Thymus (tissue), 11 donors: ENCODE measurements at regions not wholly inside any gene's neighbourhood (a gene's known extent, or its start where the extent isn't known, plus 50 kb on each side); places are given as distances from the start of the nearest gene placed in this dataset.
"Not testable (repeated sequence)": the region's sequence is repeated elsewhere in the genome, so short reads cannot be mapped to it uniquely, and the experiment has no call there.

Source experiments
- DNase-seq, 9 donors: peaks; one replicate each; pipeline ENCODE4 v3.0.0-alpha.2; 2013; ENCODE audit warnings: low spot score in 9 of 9, low read depth in 6 of 9, missing footprints in 1 of 9
- H3K27ac ChIP-seq, 2 donors: one replicate each; pipeline ENCODE4 v1.5.1; 2013; ENCODE audit warnings: control low read depth in 1 of 2, low read depth in 1 of 2, low read length in 1 of 2, mild to moderate bottlenecking in 1 of 2, moderate library complexity in 1 of 2
- H3K27me3 ChIP-seq, 2 donors: one replicate each; pipeline ENCODE4 v1.5.1; 2013; ENCODE audit warnings: low read length in 1 of 2; ENCODE audit not compliant: control insufficient read depth in 2 of 2, insufficient read depth in 1 of 2
- H3K36me3 ChIP-seq, 2 donors: one replicate each; pipeline ENCODE4 v1.5.1; 2013; ENCODE audit warnings: low read length in 1 of 2, mild to moderate bottlenecking in 1 of 2, moderate library complexity in 1 of 2; ENCODE audit not compliant: control insufficient read depth in 2 of 2, insufficient read depth in 2 of 2
- H3K4me1 ChIP-seq, 2 donors: one replicate each; pipeline ENCODE4 v1.5.1; 2013; ENCODE audit warnings: low read length in 2 of 2; ENCODE audit not compliant: control insufficient read depth in 2 of 2, insufficient read depth in 2 of 2
- H3K4me3 ChIP-seq, 2 donors: one replicate each; pipeline ENCODE4 v1.5.1; 2013; ENCODE audit warnings: low read length in 2 of 2, control low read depth in 1 of 2, mild to moderate bottlenecking in 1 of 2
- H3K9me3 ChIP-seq, 2 donors: one replicate each; pipeline ENCODE4 v1.5.1; 2013; ENCODE audit warnings: low read length in 1 of 2, mild to moderate bottlenecking in 1 of 2; ENCODE audit not compliant: control insufficient read depth in 2 of 2, insufficient read depth in 1 of 2
- WGBS: extraction: QIAGEN DNeasy Blood & Tissue Kit; methylation state at CpG from one replicate; pipeline ENCODE4 v1.1.7; 2013; 5-methylcytosine and 5-hydroxymethylcytosine counted together
- donor health status: healthy.

DNA sequence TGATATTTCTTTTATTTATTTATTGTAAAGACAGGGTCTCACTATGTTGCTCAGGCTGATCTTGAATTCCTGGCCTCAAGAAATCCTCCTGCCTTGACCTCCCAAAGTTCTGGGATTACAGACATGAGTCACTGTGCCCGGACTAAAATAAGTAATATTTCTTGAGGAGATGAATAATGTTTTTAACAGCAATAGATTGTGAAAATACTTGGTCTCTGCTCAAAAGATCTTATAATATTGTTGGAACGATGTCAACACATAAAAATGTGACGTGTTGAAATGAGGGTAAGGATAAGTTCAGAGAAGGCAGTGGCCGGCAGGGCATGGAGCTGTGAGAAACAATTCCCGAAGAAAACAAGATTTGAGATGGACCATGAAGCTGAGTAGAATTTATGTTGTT lies 178.7 kb downstream of the GJA1 start:
- Histone ChIP-seq H3K36me3 (no peaks in the 10 kb centered on the region), H3K4me3 (no peak overlapping the region), H3K4me1 (no peaks in the 10 kb centered on the region), H3K27ac (no peak overlapping the region), H3K27me3 (no peaks in the 10 kb centered on the region), H3K9me3 (no peaks in the 10 kb centered on the region)
- DNase-seq: no peak
- 96% methylated on average over 5 of the region's 5 CpGs for WGBS

GRCh38 chr6:121615493-121615892 lies 180.0 kb downstream of the GJA1 start:
- H3K9me3 ChIP-seq: no peaks in the 10 kb centered on the region
- no peak overlapping the region for H3K27ac ChIP-seq
- H3K36me3 ChIP-seq: no peaks in the 10 kb centered on the region
- DNase-seq: no peak
- WGBS: 80% methylated on average over 3 of the region's 3 CpGs
- no peak overlapping the region for H3K4me3 ChIP-seq
- no peaks in the 10 kb centered on the region for H3K4me1 ChIP-seq
- H3K27me3 ChIP-seq: no peaks in the 10 kb centered on the region

DNA sequence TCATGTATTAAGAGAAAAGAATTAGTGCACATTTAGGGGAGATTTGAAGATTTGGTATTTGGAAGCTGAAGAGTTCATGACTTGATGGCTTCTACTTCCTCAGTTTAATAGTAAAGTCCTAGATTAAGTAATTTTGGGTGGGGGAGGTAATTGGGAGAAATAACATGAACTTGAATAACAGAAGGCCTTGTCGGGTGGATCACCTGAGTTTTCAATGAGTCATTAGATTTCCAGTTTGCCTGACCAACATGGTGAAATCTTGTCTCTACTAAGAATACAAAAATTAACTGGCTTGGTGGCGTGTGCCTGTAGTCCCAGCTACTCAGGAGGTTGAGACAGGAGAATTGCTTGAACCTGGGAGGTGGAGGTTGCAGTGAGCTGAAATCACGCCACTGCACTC lies 181.0 kb downstream of the GJA1 start:
- H3K27ac ChIP-seq: no peak overlapping the region
- no peaks in the 10 kb centered on the region for H3K36me3 ChIP-seq
- no peaks in the 10 kb centered on the region for H3K27me3 ChIP-seq
- DNase-seq: no peak
- 95% methylated on average over 3 of the region's 3 CpGs for WGBS
- H3K4me3 ChIP-seq: no peak overlapping the region
- no peaks in the 10 kb centered on the region for H3K9me3 ChIP-seq
- no peaks in the 10 kb centered on the region for H3K4me1 ChIP-seq

GRCh38 chr6:121617388-121617787 lies 181.9 kb downstream of the GJA1 start:
- H3K4me1 ChIP-seq: no peaks in the 10 kb centered on the region
- H3K27me3 ChIP-seq: no peaks in the 10 kb centered on the region
- H3K9me3 ChIP-seq: no peaks in the 10 kb centered on the region

DNA sequence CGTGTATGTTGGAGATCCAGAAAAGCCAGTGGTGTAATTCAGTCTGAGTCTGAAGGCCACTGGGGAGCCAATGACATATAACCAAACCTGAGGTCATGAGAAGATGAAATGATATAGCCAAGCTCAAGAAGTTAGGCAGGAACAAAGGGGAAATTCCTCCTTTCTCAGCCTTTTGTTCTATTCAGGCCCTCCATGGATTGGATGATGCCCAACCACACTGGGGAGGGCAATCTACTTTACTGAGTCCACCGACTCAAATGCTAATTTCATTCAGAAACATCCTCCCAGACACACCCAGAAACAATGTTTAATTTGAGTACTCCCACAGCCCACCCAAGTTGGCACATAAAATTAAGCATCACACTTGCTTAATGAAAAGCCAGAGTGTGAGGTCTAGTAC lies 183.6 kb downstream of the GJA1 start:
- DNase-seq: no peak
- no peaks in the 10 kb centered on the region for H3K4me1 ChIP-seq

More at GRCh38 chr6:121617388-121617787, 181.9 kb downstream of the GJA1 start:
- no peak for DNase-seq
- Histone ChIP-seq H3K4me3 (no peak overlapping the region), H3K36me3 (no peaks in the 10 kb centered on the region), H3K27ac (no peak overlapping the region)

GRCh38 chr6:121619987-121620740 lies 184.7 kb downstream of the GJA1 start:
- DNase-seq: no peak
- Histone ChIP-seq H3K4me1 (no peaks in the 10 kb centered on the region), H3K9me3 (no peaks in the 10 kb centered on the region), H3K27ac (no peak overlapping the region), H3K27me3 (no peaks in the 10 kb centered on the region), H3K4me3 (no peak overlapping the region), H3K36me3 (no peaks in the 10 kb centered on the region)
- WGBS: 88% methylated on average over 7 of the region's 8 CpGs

More for the DNA sequence above, 183.6 kb downstream of the GJA1 start:
- Histone ChIP-seq H3K27ac (no peak overlapping the region), H3K27me3 (no peaks in the 10 kb centered on the region), H3K36me3 (no peaks in the 10 kb centered on the region), H3K4me3 (no peak overlapping the region), H3K9me3 (no peaks in the 10 kb centered on the region)
- WGBS: 62% methylated on average over 2 of the region's 2 CpGs

- H3K36me3 ChIP-seq: no peaks in the 10 kb centered on the region
- H3K27me3 ChIP-seq: no peaks in the 10 kb centered on the region
- no peak for DNase-seq
- no peaks in the 10 kb centered on the region for H3K4me1 ChIP-seq
- H3K4me3 ChIP-seq: no peak overlapping the region
- WGBS: 95% methylated on average over 2 of the region's 2 CpGs
- H3K9me3 ChIP-seq: no peaks in the 10 kb centered on the region
- H3K27ac ChIP-seq: no peak overlapping the region
Observed at GRCh38 chr6:121627761-121628160, 192.3 kb downstream of the GJA1 start.

DNA sequence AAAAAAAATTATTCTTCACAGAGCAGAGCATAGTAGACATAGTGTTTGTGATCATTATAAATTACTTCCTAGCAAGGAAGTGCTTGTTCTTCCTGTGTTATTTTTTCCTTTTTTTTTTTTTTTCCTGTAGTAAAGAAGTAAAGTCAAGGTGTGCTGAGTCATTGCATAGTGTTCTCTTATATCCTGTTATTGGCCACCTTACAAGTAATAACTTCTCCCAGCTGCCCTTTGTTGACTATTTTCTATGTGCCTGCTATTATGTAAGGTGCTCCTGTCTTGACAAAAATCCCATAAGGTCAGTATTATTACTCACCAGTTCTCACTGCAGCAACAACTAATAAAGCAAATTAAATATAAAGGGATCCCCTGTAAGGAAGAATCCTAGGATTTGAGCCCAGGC lies 195.3 kb downstream of the GJA1 start:
- DNase-seq: no peak
- Histone ChIP-seq H3K27ac (no peak overlapping the region), H3K36me3 (no peaks in the 10 kb centered on the region), H3K27me3 (no peaks in the 10 kb centered on the region), H3K9me3 (no peaks in the 10 kb centered on the region), H3K4me3 (no peak overlapping the region), H3K4me1 (no peaks in the 10 kb centered on the region)

- not testable (repeated sequence) for H3K27ac ChIP-seq, H3K27me3 ChIP-seq, H3K36me3 ChIP-seq, H3K4me1 ChIP-seq, H3K4me3 ChIP-seq, DNase-seq, H3K9me3 ChIP-seq
Observed at GRCh38 chr6:121631752-121632151, 196.3 kb downstream of the GJA1 start.

DNA sequence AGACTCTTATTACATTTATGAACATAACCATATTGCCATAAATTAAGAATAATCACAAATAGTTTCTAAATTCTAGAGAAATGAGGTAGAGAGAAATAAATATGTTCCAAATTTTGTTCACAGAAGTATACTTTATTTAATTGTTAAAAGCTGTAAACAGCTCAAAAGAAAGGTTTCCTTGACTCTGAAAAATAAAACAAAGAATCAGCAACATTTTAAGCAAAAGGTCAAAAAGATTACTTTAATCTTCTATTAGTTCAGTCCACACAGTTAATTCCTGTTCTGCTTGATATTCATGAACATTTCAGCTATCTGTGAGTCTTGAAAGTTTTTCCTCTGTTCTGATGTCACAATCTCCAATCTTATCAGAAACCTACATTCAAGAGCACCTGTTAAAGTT lies 197.9 kb downstream of the GJA1 start:
- no peaks in the 10 kb centered on the region for H3K9me3 ChIP-seq
- H3K27me3 ChIP-seq: no peaks in the 10 kb centered on the region
- no peak for DNase-seq
- no peak overlapping the region for H3K27ac ChIP-seq
- no peaks in the 10 kb centered on the region for H3K36me3 ChIP-seq
- no peak overlapping the region for H3K4me3 ChIP-seq
- H3K4me1 ChIP-seq: no peaks in the 10 kb centered on the region
